Heart right ventricle (tissue), 16 donors: ENCODE measurements at regions not wholly inside any gene's neighbourhood (a gene's known extent, or its start where the extent isn't known, plus 50 kb on each side); places are given as distances from the start of the nearest gene placed in this dataset.

Experiments used
- ATAC-seq, 8 donors: fragments of 200-7000 bp; cut with Tn5 transposase; one replicate each; pipeline ENCODE4 v1.9.1; 2020; ENCODE audit warnings: mild to moderate bottlenecking in 8 of 8, moderate library complexity in 8 of 8, moderate number of reproducible peaks in 1 of 8
- DNase-seq, 2 donors: peaks; one replicate each; pipeline ENCODE4 v3.0.0-alpha.2; 2020
- H3K27ac ChIP-seq, 10 donors: fragments of 200-600 bp; sonication (generic) in 2 of 10; one replicate each; pipeline versions ENCODE4 v1.5.0 to v1.8.0; 2020 to 2022; ENCODE audit warnings: mild to moderate bottlenecking in 3 of 10
- H3K27me3 ChIP-seq, 7 donors: fragments of 200-600 bp; one replicate each; pipeline ENCODE4 v1.8.0; 2021 to 2022; ENCODE audit warnings: mild to moderate bottlenecking in 2 of 7
- H3K36me3 ChIP-seq, 9 donors: fragments of 200-600 bp; sonication (generic) in 1 of 9; one replicate each; pipeline versions ENCODE4 v1.5.0 to v1.8.0; 2020 to 2022; ENCODE audit warnings: mild to moderate bottlenecking in 2 of 9
- H3K4me1 ChIP-seq, 9 donors: fragments of 200-600 bp; sonication (generic) in 1 of 9; one replicate each; pipeline versions ENCODE4 v1.5.0 to v1.8.0; 2020 to 2022; ENCODE audit warnings: mild to moderate bottlenecking in 4 of 9
- H3K4me3 ChIP-seq, 10 donors: fragments of 200-600 bp; sonication (generic) in 2 of 10; one replicate each; pipeline versions ENCODE4 v1.5.0 to v1.8.0; 2020 to 2022; ENCODE audit warnings: mild to moderate bottlenecking in 7 of 10, moderate library complexity in 2 of 10
- H3K9me3 ChIP-seq, 11 donors: fragments of 200-600 bp in 10 of 11; sonication (generic) in 2 of 11; one replicate each; pipeline versions ENCODE4 v1.5.0 to v1.8.0; 2013 to 2022; ENCODE audit warnings: mild to moderate bottlenecking in 2 of 11, control low read depth in 1 of 11, moderate library complexity in 1 of 11
- WGBS, 2 donors: extraction: QIAGEN DNeasy Blood & Tissue Kit; methylation state at CpG; one replicate each; pipeline ENCODE4 v1.1.7; 2013; ENCODE audit warnings: inconsistent platforms in 1 of 2; 5-methylcytosine and 5-hydroxymethylcytosine counted together
- intact Hi-C, 10 donors: fragments of 100-400 bp; cut with DNase I; formaldehyde crosslinking; loops; one replicate each; pipeline versions ENCODE4 v1.11.1 to v1.14.2; 2022
- TF ChIP-seq, protein P1 (sequence below), 9 donors: fragments of 200-600 bp; sonication (generic) in 2 of 9; IDR thresholded peaks; one replicate each; pipeline versions ENCODE4 v1.5.0 to v1.8.0; 2021 to 2022; ENCODE audit warnings: antibody characterized with exemption in 9 of 9, mild to moderate bottlenecking in 5 of 9, moderate library complexity in 1 of 9
- donor health status: Arrhythmogenic right ventricular cardiomyopathy.
- donor health status: ischemic (EF 13 %, LVEDD 7.1; RV severe dilation, severe dysfunction).
- donor health status: healthy with polysubstance abuse.
- donor health status: DM: no; HTN: yes; CAD: no.
- donor health status: DM: no; HTN: no; CAD: no.
- donor health status: ischemic (EF 25% LVEDD 6.9; RV normal size, moderate dysfunction).
- donor health status: ischemic (EF 25% LVEDD 5.7; RV mildly dilated, moderate dysfunction).
- donor health status: healthy.
- donor health status: DM: yes; HTN: yes; CAD: no.
- donor health status: Ischemic cardiomyopathy.
- donor health status: ischemic (EF 35%, LVEDD 5.7; RV mildly dilated, moderate dysfunction).
- donor health status: nonischemic (EF 11% LVEDD 7.7; RV severe dilation, severe dysfunction).
- donor health status: DM: yes; HTN: yes; CAD: no.
- donor health status: PGD.
- donor health status: ischemic (EF 29% LVEDD 5.4; RV normal size, mild dysfunction).
- donor health status: nonischemic (EF 23%, LVEDD 6.1; RV moderate dilation, normal function).

DNA sequence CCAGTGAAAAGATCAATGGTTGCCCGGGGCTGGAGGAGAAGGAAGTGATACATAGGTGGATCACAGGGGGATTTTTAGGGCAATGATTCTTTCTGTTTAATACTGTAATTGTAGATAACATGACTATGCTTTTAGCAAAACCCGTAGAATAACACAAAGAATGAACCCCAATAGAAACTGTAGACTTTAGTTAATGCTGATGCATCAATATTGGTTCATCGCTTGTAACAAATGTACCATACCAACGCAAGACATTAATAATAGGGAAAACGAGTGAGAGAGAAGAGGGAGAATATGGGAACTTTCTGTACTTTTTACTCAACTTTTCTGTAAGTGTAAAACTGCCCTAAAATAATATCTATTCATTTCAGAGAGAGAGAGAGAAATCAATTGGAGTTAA is 383.3 kb upstream of the ATP11B start:
- H3K36me3 ChIP-seq = no peaks in the 10 kb centered on the region
- no peak overlapping the region for H3K27ac ChIP-seq
- no peaks in the 10 kb centered on the region for H3K4me1 ChIP-seq
- ATAC-seq = no peak
- no peak overlapping the region for H3K4me3 ChIP-seq
- no peaks in the 10 kb centered on the region for H3K27me3 ChIP-seq
- intact Hi-C loops = no loop called here
- 72 to 80% methylated on average over 5 of the region's 5 CpGs for WGBS, 2 donors
- TF ChIP-seq, protein P1, sequence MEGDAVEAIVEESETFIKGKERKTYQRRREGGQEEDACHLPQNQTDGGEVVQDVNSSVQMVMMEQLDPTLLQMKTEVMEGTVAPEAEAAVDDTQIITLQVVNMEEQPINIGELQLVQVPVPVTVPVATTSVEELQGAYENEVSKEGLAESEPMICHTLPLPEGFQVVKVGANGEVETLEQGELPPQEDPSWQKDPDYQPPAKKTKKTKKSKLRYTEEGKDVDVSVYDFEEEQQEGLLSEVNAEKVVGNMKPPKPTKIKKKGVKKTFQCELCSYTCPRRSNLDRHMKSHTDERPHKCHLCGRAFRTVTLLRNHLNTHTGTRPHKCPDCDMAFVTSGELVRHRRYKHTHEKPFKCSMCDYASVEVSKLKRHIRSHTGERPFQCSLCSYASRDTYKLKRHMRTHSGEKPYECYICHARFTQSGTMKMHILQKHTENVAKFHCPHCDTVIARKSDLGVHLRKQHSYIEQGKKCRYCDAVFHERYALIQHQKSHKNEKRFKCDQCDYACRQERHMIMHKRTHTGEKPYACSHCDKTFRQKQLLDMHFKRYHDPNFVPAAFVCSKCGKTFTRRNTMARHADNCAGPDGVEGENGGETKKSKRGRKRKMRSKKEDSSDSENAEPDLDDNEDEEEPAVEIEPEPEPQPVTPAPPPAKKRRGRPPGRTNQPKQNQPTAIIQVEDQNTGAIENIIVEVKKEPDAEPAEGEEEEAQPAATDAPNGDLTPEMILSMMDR (IDR thresholded peaks at IDR 0.05) = no peak
- no peak for DNase-seq
- H3K9me3 ChIP-seq = no peaks in the 10 kb centered on the region

DNA sequence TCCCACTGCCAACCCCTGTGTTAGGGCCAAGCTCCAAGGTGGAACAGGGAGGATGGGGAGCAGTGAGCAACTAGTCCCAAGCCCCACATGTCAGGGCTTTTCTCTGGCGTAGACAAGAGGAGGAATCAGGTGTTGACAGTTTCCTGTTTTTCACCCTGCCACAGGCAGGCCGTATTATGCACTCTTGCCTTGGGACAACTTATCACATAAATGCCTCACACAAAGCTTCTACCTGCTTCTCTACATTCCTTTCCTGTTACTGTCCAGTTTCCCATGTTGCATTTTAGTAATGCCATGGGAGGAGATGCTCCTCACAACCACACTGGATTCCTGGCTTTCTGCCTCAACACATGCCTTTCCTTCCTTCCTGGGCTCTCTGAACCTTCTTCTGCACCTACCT is 381.2 kb upstream of the ATP11B start:
- DNase-seq (no peak), ATAC-seq (no peak)
- Histone ChIP-seq H3K27ac (no peak overlapping the region), H3K4me1 (no peaks in the 10 kb centered on the region), H3K36me3 (no peaks in the 10 kb centered on the region), H3K4me3 (no peak overlapping the region), H3K9me3 (no peaks in the 10 kb centered on the region), H3K27me3 (no peaks in the 10 kb centered on the region)
- 22 to 31% methylated on average over 2 of the region's 2 CpGs for WGBS, 2 donors
- TF ChIP-seq, protein P1 (IDR thresholded peaks at IDR 0.05) = no peak
- intact Hi-C loops = no loop called here

DNA sequence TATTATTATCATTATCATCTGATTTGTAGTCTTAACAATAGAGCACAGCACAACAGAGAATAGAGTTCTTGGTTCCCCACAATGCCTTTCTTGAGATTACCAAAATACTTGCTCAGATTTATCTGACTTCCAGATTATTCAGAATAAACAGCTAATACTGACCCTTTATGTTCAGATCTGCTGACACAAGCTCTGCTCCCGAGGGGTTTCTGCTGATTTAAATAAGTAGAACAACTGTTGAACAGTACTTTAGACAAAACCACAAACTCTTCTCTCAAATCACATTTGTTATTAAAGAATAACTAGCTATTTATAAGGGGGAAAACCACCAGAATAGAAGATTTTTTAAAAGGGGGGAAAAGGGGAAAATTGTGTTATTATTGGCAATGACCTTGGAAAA is 380.2 kb upstream of the ATP11B start:
- 59 to 61% methylated on average over 1 of the region's 1 CpG for WGBS, 2 donors
- Histone ChIP-seq H3K27me3 (no peaks in the 10 kb centered on the region), H3K27ac (no peak overlapping the region), H3K9me3 (no peaks in the 10 kb centered on the region), H3K36me3 (no peaks in the 10 kb centered on the region), H3K4me1 (no peaks in the 10 kb centered on the region), H3K4me3 (no peak overlapping the region)
- ATAC-seq = no peak
- TF ChIP-seq, protein P1 (IDR thresholded peaks at IDR 0.05) = no peak
- intact Hi-C loops = no loop called here
- DNase-seq = no peak

DNA sequence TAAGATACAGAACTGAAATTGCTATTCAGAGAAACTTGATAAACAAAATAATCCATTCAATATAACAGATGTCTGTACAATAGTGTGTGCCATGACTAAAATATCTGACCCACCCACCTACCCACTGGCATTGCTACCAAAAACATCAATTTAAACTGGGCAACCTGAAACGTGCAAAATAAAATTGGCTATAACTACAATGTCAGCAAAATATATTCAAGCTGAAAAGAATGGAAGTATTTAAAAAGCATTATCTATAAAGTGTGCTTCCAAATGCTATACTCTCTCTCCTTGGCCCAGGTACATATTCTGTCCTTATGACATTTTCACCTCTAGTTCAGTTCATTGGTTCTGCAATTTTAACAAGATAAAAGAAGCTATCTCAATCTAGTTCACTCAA is 379.6 kb upstream of the ATP11B start:
- Histone ChIP-seq H3K27ac (no peak overlapping the region), H3K9me3 (peaks cover 0 to 3% (median 0%) of the 10 kb centered on the region in 11 donors), H3K4me3 (no peak overlapping the region), H3K27me3 (no peaks in the 10 kb centered on the region), H3K4me1 (no peaks in the 10 kb centered on the region), H3K36me3 (no peaks in the 10 kb centered on the region)
- intact Hi-C loops = no loop called here
- 56 to 66% methylated on average over 1 of the region's 1 CpG for WGBS, 2 donors
- no peak for ATAC-seq
- DNase-seq = no peak
- TF ChIP-seq, protein P1 (IDR thresholded peaks at IDR 0.05) = no peak

DNA sequence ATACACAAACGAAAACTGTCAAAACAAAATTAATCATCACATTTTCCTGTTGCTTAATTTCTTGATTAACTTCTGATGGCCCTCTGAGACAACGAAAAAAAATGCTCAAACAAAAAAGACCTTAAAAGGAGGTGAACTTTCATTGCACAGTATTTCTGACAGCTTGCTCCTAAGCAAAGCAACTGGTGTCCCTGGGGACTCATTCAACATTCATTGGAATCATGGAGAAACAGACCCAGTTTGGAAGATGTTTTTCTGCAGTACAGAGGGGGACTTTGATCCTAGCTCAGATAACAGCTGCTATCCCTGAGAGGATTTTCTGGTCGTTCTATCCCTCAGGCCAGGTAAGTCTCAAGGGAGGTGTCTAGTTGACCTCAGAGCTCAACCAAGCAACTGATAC is 378.7 kb upstream of the ATP11B start:
- Histone ChIP-seq H3K4me1 (no peaks in the 10 kb centered on the region), H3K9me3 (peaks cover 0 to 6% (median 0%) of the 10 kb centered on the region in 11 donors), H3K4me3 (no peak overlapping the region), H3K36me3 (no peaks in the 10 kb centered on the region), H3K27me3 (no peaks in the 10 kb centered on the region), H3K27ac (no peak overlapping the region)
- intact Hi-C loops = no loop called here
- TF ChIP-seq, protein P1 (IDR thresholded peaks at IDR 0.05) = no peak
- DNase-seq (no peak), ATAC-seq (no peak)
- 34 to 38% methylated on average over 3 of the region's 3 CpGs for WGBS, 2 donors
